GM13976 (cell line): ENCODE measurements at regions not wholly inside any gene's neighbourhood (a gene's known extent, or its start where the extent isn't known, plus 50 kb on each side); places are given as distances from the start of the nearest gene placed in this dataset.
"Not testable (repeated sequence)": the region's sequence is repeated elsewhere in the genome, so short reads cannot be mapped to it uniquely, and the experiment has no call there.

ENCODE experiments used
- DNase-seq: peaks from one replicate; pipeline ENCODE4 v3.0.0; 2012; ENCODE audit warnings: low spot score
- CTCF ChIP-seq: IDR thresholded peaks from 2 replicates; pipeline ENCODE4 v1.5.1; 2012; ENCODE audit warnings: borderline replicate concordance, mild to moderate bottlenecking; ENCODE audit not compliant: insufficient read depth; ENCODE audit errors: extremely low read depth, missing control alignments, control extremely low read depth
- in situ Hi-C: fragments of 300-500 bp; cut with MboI; formaldehyde crosslinking; loops from one replicate; pipeline ENCODE4 v1.12.0; 2022; ENCODE audit warnings: low sequenced_read_pairs, mixed read lengths, inconsistent platforms; ENCODE audit not compliant: unreplicated experiment

GRCh38 chr2:23055251-23055650, 329.7 kb upstream of the KLHL29 start:
- no peak for TF ChIP-seq CTCF
- in situ Hi-C loops = no loop called here
- DNase-seq = no peak

DNA sequence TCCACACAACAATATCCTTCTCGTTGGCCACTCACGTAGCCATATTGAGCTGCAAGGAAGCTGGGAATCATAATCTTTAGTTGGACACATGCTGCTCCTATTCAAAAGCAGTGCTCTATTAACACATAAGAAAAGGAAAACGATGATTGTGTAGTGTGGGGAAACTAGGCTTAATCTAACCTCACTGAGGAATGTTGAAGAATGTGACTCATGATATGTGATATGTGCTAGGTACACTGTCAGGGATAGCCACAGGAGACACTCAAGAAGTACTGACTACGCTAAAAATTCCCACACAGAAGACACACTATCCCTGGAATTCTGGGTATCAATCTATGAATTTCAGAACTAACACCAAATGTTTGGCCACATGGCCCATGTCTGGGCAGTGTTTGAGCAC, 328.1 kb upstream of the KLHL29 start:
- DNase-seq, in situ Hi-C loops: not testable (repeated sequence)

- in situ Hi-C loops = no loop called here
- TF ChIP-seq CTCF = no peak
These were observed 326.5 kb upstream of the KLHL29 start for GRCh38 chr2:23058435-23058834.

DNA sequence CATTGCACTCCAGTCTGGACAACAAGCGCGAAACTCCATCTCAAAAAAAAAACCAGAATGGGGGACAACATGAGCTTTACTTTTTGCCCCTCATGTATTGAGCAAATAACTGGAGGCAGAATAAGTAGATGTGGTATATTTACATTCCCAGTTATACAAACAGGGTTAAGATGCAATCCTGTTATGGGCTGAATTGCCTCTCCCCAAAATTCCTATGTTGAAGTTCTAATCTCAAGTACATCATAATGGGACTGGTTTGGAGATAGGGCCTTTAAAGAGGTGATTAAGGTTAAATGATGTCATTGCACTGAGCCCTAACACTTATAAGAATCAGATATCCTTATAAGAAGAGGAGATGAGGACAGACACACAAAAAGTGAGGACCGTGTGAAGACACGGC, 319.8 kb upstream of the KLHL29 start:
- no peak for TF ChIP-seq CTCF
- DNase-seq = no peak
- in situ Hi-C loops = no loop called here

More at GRCh38 chr2:23058435-23058834, 326.5 kb upstream of the KLHL29 start:
- DNase-seq = no peak

GRCh38 chr2:23065936-23066335, 319.0 kb upstream of the KLHL29 start:
- no peak for DNase-seq
- TF ChIP-seq CTCF = no peak
- in situ Hi-C loops = no loop called here

DNA sequence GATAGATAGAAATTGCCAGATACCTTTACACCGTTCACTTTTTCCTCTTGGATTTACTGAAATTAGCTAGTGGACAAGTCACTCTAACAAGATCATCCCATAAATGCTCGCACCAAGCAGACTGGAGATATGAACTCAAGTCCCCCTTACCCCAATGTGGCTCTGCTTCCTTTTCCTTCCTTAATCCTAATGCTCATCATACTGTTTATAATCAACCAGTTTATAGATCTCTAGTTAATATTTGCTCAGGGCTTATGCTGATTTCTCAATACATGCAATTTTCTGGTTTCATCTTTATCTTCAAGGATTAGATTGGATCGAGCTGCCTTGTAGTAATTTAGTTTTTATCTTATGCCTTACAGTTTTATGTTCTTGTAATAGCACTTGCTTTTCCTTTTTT, 318.3 kb upstream of the KLHL29 start:
- no peak for DNase-seq
- in situ Hi-C loops = no loop called here
- no peak for TF ChIP-seq CTCF

DNA sequence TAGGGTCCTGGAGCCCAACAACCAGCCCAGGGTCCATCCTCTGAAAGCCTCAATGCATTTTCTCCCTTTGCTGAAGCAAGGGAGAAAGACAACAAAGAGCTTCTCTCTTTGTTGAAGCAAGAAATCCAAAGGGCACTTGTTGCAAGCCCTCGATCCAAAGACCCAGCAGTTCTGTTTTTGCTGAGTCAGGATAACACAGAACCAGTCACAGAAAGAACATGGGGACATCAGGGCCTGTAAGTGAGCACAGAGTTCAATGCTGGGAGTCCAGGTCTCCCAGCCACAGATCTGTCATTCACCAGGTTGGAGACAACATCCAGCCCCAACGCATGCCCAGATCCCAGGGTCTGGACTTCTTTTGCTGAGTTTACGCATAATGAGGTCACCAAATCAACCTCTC, 315.8 kb upstream of the KLHL29 start:
- DNase-seq = no peak
- in situ Hi-C loops = no loop called here
- TF ChIP-seq CTCF = no peak
